ENCODE measurements at regions not wholly inside any gene's neighbourhood (a gene's known extent, or its start where the extent isn't known, plus 50 kb on each side); places are given as distances from the start of the nearest gene placed in this dataset.

DNA sequence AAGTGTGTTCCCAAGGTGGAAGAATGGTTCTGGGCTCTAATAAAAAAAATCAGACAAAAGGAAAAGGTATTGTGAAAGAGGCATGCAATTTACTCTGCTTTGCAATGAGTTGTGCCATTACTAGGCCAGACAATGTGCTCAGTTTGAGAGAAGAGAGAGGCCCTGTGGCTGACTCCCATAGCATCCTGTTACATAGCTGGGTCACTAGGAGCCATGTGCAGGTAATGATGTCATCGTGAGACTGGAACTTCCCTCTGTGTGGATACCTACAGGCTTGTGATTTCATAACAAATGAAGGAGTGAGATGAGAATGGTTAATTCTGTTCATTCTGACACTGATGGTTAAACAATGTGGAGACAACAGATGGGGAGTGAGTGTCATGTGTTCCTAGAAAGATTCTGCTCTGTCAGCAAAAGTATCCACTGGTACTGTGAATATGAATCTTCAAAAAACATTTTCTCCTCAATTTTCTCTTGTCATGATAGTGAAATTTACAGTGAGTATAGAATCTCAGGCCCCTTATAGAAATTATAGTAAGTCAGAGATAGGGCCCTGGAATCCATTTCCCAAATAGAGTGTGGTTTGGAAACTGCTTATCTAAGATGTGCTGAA is 648.7 kb upstream of the DPPA4 start (continued):
- TF ChIP-seq, protein P1, sequence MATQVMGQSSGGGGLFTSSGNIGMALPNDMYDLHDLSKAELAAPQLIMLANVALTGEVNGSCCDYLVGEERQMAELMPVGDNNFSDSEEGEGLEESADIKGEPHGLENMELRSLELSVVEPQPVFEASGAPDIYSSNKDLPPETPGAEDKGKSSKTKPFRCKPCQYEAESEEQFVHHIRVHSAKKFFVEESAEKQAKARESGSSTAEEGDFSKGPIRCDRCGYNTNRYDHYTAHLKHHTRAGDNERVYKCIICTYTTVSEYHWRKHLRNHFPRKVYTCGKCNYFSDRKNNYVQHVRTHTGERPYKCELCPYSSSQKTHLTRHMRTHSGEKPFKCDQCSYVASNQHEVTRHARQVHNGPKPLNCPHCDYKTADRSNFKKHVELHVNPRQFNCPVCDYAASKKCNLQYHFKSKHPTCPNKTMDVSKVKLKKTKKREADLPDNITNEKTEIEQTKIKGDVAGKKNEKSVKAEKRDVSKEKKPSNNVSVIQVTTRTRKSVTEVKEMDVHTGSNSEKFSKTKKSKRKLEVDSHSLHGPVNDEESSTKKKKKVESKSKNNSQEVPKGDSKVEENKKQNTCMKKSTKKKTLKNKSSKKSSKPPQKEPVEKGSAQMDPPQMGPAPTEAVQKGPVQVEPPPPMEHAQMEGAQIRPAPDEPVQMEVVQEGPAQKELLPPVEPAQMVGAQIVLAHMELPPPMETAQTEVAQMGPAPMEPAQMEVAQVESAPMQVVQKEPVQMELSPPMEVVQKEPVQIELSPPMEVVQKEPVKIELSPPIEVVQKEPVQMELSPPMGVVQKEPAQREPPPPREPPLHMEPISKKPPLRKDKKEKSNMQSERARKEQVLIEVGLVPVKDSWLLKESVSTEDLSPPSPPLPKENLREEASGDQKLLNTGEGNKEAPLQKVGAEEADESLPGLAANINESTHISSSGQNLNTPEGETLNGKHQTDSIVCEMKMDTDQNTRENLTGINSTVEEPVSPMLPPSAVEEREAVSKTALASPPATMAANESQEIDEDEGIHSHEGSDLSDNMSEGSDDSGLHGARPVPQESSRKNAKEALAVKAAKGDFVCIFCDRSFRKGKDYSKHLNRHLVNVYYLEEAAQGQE (IDR thresholded peaks at IDR 0.05) = no peak
- TF ChIP-seq SP1 (IDR thresholded peaks at IDR 0.05) = no peak

DNA sequence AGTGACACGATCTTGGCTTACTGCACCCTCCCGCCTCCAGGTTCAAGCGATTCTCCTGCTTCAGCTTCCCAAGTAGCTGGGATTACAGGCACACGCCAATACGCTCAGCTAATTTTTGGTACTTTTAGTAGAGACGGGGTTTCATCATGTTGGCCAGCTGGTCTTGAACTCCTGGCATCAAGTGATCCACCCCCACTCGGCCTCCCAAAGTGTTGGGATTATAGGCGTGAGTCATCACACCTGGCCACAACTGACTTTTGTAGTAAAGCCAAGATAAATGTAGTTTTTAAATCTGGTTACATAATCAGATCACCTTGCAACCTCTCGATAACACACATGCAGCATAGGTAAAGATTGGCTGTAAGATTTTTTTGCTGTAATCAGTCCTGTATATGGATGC is 657.5 kb upstream of the DPPA4 start:
- WGBS = 73% methylated on average over 9 of the region's 9 CpGs
- no peak for TF ChIP-seq HNF4A (conservative IDR thresholded peaks at IDR 0.05)
- TF ChIP-seq FOXA1 (IDR thresholded peaks at IDR 0.05) = no peak
- TF ChIP-seq, protein P2, sequence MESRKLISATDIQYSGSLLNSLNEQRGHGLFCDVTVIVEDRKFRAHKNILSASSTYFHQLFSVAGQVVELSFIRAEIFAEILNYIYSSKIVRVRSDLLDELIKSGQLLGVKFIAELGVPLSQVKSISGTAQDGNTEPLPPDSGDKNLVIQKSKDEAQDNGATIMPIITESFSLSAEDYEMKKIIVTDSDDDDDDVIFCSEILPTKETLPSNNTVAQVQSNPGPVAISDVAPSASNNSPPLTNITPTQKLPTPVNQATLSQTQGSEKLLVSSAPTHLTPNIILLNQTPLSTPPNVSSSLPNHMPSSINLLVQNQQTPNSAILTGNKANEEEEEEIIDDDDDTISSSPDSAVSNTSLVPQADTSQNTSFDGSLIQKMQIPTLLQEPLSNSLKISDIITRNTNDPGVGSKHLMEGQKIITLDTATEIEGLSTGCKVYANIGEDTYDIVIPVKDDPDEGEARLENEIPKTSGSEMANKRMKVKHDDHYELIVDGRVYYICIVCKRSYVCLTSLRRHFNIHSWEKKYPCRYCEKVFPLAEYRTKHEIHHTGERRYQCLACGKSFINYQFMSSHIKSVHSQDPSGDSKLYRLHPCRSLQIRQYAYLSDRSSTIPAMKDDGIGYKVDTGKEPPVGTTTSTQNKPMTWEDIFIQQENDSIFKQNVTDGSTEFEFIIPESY (IDR thresholded peaks at IDR 0.05) = no peak
- TF ChIP-seq JUND (IDR thresholded peaks at IDR 0.05) = no peak
- TF ChIP-seq, protein P3, sequence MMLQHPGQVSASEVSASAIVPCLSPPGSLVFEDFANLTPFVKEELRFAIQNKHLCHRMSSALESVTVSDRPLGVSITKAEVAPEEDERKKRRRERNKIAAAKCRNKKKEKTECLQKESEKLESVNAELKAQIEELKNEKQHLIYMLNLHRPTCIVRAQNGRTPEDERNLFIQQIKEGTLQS (IDR thresholded peaks at IDR 0.05) = no peak
- TF ChIP-seq HNF4G (IDR thresholded peaks at IDR 0.05) = no peak
- no peak for TF ChIP-seq TAF1 (conservative IDR thresholded peaks at IDR 0.05)
- TF ChIP-seq, protein P4, sequence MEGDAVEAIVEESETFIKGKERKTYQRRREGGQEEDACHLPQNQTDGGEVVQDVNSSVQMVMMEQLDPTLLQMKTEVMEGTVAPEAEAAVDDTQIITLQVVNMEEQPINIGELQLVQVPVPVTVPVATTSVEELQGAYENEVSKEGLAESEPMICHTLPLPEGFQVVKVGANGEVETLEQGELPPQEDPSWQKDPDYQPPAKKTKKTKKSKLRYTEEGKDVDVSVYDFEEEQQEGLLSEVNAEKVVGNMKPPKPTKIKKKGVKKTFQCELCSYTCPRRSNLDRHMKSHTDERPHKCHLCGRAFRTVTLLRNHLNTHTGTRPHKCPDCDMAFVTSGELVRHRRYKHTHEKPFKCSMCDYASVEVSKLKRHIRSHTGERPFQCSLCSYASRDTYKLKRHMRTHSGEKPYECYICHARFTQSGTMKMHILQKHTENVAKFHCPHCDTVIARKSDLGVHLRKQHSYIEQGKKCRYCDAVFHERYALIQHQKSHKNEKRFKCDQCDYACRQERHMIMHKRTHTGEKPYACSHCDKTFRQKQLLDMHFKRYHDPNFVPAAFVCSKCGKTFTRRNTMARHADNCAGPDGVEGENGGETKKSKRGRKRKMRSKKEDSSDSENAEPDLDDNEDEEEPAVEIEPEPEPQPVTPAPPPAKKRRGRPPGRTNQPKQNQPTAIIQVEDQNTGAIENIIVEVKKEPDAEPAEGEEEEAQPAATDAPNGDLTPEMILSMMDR (IDR thresholded peaks at IDR 0.05; ENCODE audit: low read depth, low read length, missing input control) = no peak
- TF ChIP-seq, protein P1 (IDR thresholded peaks at IDR 0.05) = no peak
- no peak for TF ChIP-seq NR2F2 (IDR thresholded peaks at IDR 0.05)
- TF ChIP-seq RXRA (IDR thresholded peaks at IDR 0.05) = no peak
- TF ChIP-seq, protein P5, sequence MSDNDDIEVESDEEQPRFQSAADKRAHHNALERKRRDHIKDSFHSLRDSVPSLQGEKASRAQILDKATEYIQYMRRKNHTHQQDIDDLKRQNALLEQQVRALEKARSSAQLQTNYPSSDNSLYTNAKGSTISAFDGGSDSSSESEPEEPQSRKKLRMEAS (IDR thresholded peaks at IDR 0.05) = no peak
- no peak for TF ChIP-seq SP1 (IDR thresholded peaks at IDR 0.05)
- no peak for TF ChIP-seq FOXA2 (IDR thresholded peaks at IDR 0.05)

More for the DNA sequence above, 657.5 kb upstream of the DPPA4 start:
- Histone ChIP-seq H3K27ac (ENCODE audit: low read depth in 1 of 2, low read length in 2 of 2) (no peak overlapping the region), H3K9ac (ENCODE audit: low read depth in 1 of 2, low read length in 2 of 2) (no peak overlapping the region), H3K9me3 (ENCODE audit: control insufficient read depth in 4 of 4, low read length in 3 of 4) (no peaks in the 10 kb centered on the region), H3K27me3 (ENCODE audit: control insufficient read depth in 4 of 4, insufficient read depth in 4 of 4, low read length in 3 of 4) (no peaks in the 10 kb centered on the region), H3K36me3 (ENCODE audit: control insufficient read depth in 4 of 4, insufficient read depth in 3 of 4, low read depth in 1 of 4, low read length in 3 of 4) (no peaks in the 10 kb centered on the region), H3K4me1 (ENCODE audit: control insufficient read depth in 4 of 4, insufficient read depth in 4 of 4, low read length in 3 of 4) (no peaks in the 10 kb centered on the region), H3K4me3 (ENCODE audit: low read depth in 1 of 3, low read length in 3 of 3) (no peak overlapping the region)
- no peak for DNase-seq (ENCODE audit: low spot score)
